ENCODE measurements at regions not wholly inside any gene's neighbourhood (a gene's known extent, or its start where the extent isn't known, plus 50 kb on each side); places are given as distances from the start of the nearest gene placed in this dataset.
"Not testable (repeated sequence)": the region's sequence is repeated elsewhere in the genome, so short reads cannot be mapped to it uniquely, and the experiment has no call there.

DNA sequence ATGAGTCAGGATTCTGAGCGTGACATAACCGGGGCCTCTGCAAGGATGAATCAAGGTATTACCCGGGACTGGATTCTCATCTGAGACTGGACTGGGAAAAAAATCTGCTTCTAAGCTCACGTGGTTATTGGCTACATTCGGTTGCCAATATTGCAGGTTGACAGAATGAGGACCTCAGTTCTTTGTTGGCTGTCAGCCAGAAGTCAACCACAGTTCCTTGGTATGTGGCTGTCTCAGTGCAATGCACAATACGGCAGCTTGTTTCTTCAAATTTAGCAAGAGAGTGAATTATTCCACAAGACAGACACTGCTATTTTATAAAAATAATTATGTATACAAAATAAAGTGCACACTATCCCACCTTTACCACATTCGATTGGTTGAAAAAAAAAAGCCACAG, 424.2 kb downstream of the KLHL4 start:
- no peak for DNase-seq (ENCODE audit: low spot score)

DNA sequence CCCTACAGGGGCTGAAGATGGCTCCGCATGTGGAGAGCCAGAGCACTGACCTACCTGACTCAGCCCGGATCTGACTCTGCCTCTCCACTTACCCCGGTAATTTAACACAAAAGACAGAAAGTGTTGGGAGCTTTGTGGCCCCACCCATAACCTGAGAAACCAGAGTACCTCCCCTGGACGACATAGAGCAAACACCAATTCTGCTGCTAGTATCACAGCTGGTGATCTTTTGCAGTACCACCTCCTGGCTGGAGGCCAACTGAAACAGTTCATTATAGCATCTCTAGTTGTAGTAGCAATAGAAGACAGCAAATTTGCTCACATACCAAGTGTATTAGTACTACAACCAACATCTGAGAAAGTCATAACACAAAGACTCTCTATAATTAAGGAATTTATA, 443.9 kb downstream of the KLHL4 start:
- DNase-seq (ENCODE audit: low spot score), result no peak

GRCh38 chrX:87968118-87968517, 450.5 kb downstream of the KLHL4 start:
- no peak for DNase-seq (ENCODE audit: low spot score)

DNA sequence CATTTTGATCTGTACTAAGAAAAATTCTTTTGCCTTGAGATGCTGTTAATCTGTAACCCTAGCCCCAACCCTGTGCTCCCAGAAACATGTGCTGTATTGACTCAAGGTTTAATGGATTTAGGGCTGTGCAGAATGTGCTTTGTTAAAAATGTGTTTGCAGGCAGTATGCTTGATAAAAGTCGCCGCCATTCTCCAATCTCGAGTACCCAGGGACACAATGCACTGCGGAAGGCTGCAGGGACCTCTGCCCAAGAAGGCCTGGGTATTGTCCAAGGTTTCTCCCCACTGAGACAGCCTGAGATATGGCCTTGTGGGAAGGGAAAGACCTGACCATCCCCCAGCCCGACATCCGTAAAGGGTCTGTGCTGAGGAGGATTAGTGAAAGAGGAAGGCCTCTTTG, 454.5 kb downstream of the KLHL4 start:
- not testable (repeated sequence) for DNase-seq (ENCODE audit: low spot score)

- no peak for DNase-seq (ENCODE audit: low spot score)
These were observed 457.8 kb downstream of the KLHL4 start for GRCh38 chrX:87975365-87975764.

GRCh38 chrX:88007873-88008272, 490.3 kb downstream of the KLHL4 start:
- DNase-seq (ENCODE audit: low spot score), result not testable (repeated sequence)

DNA sequence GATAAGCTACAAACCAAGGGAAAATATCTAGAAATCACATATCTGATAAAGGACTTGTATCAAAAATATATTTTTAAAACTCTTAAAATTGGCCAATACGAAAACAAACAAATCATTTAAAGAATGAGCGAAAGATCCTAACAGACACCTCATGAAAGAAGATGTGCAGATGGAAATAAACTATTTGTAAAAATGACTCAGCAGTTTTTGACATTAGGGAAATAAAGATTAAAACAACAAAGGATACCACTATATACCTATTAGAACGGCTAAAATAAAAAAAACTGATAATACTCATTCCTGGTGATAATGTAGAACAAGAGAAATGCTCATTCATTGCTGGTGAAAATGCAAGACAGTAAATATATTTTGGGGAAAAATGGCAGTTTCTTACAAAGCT, 506.4 kb downstream of the KLHL4 start:
- DNase-seq (ENCODE audit: low spot score), result no peak

DNA sequence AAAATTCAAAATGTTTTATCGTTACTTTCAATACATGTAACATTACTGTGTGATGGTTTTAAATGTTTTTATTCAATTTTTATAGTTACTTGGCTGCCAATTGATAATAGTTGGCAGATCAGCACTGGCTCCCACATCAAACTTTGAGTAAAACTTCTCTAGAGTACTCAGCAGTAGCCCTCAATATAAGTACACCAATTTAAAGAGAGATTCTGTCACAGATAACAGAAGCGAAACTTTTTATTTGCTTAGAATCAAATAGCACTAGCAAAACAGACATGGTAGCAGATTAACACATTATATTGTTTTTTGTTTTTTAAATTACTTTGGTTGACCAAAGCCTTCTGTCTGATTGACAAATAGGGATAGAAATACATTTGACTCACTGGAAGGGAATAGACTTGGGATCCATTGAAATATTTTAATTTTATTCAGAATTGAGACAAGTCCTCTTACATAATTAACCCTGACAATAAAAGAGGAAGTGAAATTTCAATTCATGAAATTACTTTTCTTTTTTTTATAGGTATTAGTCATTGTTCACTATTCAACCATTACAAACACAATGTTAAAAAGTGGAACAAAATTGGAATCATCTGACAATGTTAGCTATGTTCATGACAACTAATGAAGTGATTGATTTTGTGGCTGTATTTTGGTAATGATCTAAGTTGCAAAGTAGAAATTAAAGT, 554.9 kb downstream of the KLHL4 start:
- DNase-seq (ENCODE audit: low spot score), result no peak

GRCh38 chrX:88101968-88102367, 584.4 kb downstream of the KLHL4 start:
- no peak for DNase-seq (ENCODE audit: low spot score)

DNA sequence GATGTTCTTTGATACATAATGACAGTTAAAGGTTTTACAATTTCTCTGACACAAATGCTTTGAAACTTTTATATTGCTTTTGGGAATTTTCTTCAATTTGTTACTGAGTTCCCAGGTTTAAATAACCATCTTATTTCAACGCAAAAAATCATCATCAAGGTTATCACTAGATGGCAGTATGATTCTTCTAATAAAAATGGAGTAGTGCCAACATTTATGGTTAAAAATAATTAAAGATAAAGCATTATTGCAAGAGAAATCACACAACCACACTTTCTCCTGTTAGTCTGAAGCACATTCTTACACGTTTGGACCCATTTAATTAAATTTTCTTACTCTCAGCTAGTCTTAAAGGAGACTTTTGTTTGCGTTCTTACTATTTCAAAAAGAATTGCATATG, 611.3 kb upstream of the CPXCR1 start:
- DNase-seq (ENCODE audit: low spot score), result no peak

DNA sequence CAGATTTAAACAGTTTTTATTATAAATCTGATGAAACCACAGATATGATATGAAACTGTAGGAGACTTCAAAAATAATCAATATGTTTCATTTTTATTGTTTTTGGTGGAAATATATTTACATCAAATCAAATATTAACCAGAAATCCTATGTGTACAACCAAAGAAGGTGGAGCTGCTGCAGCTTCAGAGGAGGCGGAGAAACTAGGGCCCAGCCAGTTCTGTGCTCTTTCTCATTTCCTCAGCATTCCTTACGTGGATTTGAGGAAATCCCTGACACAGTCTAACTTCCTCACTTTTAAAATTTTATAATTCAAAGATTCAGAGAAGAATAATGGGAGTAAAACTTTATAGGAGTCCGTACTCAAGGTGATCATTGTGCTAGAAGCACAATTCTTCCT, 610.7 kb upstream of the CPXCR1 start:
- no peak for DNase-seq (ENCODE audit: low spot score)

DNA sequence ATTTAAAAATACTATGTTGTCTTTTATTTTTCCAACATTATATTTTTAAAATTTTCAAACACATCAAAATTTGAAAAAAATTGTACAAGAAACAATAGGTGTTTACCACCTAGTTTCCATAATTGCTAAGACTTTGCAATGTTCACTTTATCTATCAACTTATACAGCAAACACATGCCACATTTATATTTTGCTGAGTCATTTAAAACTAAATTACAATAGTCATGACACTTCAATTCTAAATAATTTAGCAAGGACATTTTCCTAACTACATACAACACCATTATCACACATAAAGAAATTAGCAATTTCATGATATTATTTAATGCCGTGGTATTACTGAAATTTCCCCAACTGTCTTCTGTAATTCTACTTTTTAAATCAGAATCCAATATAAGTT, 600.4 kb upstream of the CPXCR1 start:
- DNase-seq (ENCODE audit: low spot score), result no peak

GRCh38 chrX:88170553-88170952, 576.5 kb upstream of the CPXCR1 start:
- DNase-seq (ENCODE audit: low spot score), result no peak

- not testable (repeated sequence) for DNase-seq (ENCODE audit: low spot score)
These were observed 573.0 kb upstream of the CPXCR1 start for GRCh38 chrX:88173932-88174440.

DNA sequence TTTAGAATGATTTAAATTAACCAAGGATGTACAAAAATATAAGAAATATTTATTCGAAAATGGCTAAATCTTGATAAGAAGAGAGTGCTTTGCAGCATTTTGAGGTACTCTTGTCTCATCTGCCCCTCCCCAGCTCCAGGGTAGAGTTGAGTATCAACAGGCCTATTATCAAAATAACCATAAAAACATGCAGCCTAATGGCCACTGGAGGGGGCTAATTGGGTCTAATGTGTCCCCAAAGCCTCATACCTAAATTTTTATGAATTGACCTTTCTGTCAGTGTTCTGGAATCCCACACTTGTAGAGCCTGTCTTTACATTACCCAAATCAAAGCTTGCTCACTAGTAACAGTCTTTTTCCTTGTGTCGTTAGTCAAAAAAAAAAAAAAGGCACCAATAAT, 544.9 kb upstream of the CPXCR1 start:
- DNase-seq (ENCODE audit: low spot score), result no peak

DNA sequence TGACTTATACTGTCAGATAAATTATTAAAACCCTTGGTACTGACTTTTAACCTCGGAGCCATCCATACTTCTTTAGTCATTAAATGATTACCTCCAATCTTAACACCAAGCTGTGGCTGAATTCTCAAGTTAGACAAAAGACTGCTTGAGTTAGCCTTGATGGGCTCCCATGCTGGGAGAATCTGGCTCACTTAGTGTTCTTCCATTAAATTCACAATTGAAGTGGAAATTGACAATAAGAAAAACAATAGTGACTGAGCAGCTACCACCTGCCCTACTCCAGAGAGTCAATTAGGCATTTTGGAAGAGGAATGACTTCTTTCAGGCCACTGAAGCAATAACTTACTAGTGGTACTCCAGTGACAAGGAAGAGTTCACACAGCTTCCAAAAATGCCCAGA, 503.0 kb upstream of the CPXCR1 start:
- no peak for DNase-seq (ENCODE audit: low spot score)

DNA sequence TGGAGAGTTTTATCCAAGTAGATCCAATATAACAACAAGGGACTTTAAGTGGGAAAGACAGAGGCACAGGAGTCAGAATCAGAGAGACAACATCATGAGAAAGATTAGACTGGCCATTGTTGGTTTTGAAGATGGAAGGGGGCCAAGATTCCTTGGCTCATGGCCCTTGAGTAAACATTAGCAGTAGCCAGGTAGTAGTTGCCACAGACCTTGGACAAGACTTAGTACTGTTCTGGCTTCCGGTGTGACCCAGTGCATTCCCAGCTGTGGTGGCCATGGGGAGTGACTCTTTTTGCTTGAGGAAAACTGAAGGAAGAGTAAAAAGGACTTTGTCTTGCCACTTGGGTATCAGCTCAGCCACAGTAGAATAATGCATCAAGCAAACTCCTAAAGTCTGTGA, 462.2 kb upstream of the CPXCR1 start:
- no peak for DNase-seq (ENCODE audit: low spot score)

DNA sequence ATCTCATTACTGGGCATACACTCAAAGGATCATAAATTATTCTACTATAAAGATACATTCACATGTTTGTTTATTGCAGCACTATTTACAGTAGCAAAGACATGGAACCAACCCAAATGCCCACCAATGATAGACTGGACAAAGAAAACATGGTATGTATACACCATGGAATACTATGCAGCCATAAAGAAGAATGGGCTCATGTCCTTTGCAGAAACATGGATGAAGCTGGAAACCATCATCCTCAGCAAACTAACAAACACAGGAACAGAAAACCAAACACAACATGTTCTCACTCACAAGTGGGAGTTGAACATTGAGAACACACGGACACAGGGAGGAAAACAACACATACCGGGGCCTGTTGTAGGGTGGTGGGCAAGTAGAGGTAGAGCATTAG, 433.1 kb upstream of the CPXCR1 start:
- not testable (repeated sequence) for DNase-seq (ENCODE audit: low spot score)

DNA sequence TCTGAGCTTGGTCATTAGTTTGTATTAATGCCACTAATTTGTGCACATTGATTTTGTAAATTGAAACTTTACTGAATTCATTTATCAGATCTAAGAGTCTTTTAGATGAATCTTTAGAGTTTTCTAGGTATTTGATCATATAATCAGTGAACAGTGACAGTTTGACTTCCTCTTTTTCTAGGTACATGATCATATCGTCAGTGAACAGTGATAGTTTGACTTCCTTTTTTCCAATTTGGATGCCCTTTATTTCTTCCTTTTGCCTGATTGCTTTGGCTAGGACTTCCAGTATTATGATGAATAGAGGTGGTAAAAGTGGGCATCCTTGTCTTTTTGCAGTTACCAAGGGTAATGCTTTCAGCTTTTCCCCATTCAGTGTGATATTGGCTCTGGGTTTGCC, 421.4 kb upstream of the CPXCR1 start:
- no peak for DNase-seq (ENCODE audit: low spot score)

GRCh38 chrX:88355252-88355651, 391.8 kb upstream of the CPXCR1 start:
- no peak for DNase-seq (ENCODE audit: low spot score)

- no peak for DNase-seq (ENCODE audit: low spot score)
These were observed 380.7 kb upstream of the CPXCR1 start for GRCh38 chrX:88366314-88366713.

DNA sequence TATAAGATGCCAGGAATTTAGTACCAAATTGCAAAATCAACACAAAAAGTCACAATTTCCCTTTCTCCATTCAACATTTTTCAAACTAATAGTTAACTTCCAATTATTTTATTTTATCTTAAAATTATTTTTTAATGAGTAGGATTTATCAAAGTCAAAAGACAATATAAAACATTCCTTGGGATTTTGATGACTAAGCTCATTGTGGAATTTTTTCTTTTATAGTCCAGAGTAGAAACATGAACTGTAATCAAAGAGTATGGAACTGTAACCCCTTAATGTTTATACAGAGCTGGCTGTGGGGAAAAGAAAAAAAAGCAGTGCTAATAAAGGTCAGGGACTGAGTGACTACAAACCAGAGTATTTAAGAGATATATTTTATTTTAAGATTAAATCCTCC, 368.6 kb upstream of the CPXCR1 start:
- DNase-seq (ENCODE audit: low spot score), result no peak

DNA sequence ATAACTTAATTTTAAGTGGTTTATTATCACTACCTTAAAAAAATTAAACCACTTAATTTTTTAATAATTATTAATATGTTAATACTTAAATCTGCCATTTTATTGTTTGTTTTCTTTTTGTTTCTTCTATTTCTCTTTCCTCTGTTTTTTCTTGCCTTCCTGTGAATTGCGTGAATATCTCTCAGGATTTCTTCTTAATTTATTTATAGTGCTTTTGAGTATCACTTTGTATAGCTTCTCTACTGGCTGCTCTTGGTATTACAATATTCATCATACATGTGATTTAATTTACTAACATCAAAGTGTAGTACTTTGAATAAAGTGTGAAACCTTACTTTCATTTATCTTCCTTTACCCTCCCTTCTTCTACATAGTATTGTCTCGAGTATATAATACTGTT, 349.5 kb upstream of the CPXCR1 start:
- no peak for DNase-seq (ENCODE audit: low spot score)

- no peak for DNase-seq (ENCODE audit: low spot score)
These were observed 331.0 kb upstream of the CPXCR1 start for GRCh38 chrX:88416002-88416401.
